Spleen (tissue), 11 donors: ENCODE measurements at regions not wholly inside any gene's neighbourhood (a gene's known extent, or its start where the extent isn't known, plus 50 kb on each side); places are given as distances from the start of the nearest gene placed in this dataset.

Experiments
- DNase-seq: peaks from one replicate; pipeline ENCODE4 v3.0.0-alpha.2; 2020
- H3K27ac ChIP-seq, 8 donors: fragments of 200-600 bp; sonication (generic) in 7 of 8; 1 replicate in 4 of 8; 2 replicates in 4 of 8; pipeline versions ENCODE4 v1.5.0 to v1.8.0; 2016 to 2021; ENCODE audit warnings: inconsistent platforms in 4 of 8, mild to moderate bottlenecking in 4 of 8, moderate library complexity in 1 of 8
- H3K27me3 ChIP-seq, 7 donors: fragments of 200-600 bp; sonication (generic) in 6 of 7; replicated peaks in 1 of 7; 1 replicate in 4 of 7; 2 replicates in 3 of 7; pipeline versions ENCODE4 v1.5.0 to v1.8.0; 2016 to 2021; ENCODE audit warnings: inconsistent platforms in 3 of 7, mild to moderate bottlenecking in 1 of 7
- H3K36me3 ChIP-seq, 6 donors: fragments of 200-600 bp; sonication (generic) in 5 of 6; 1 replicate in 4 of 6; 2 replicates in 2 of 6; pipeline versions ENCODE4 v1.5.0 to v1.8.0; 2016 to 2021; ENCODE audit warnings: inconsistent platforms in 2 of 6
- H3K4me1 ChIP-seq, 6 donors: fragments of 200-600 bp; sonication (generic) in 5 of 6; 1 replicate in 3 of 6; 2 replicates in 3 of 6; pipeline versions ENCODE4 v1.5.0 to v1.8.0; 2016 to 2021; ENCODE audit warnings: inconsistent platforms in 3 of 6
- H3K4me3 ChIP-seq, 8 donors: fragments of 200-600 bp; sonication (generic) in 7 of 8; 1 replicate in 4 of 8; 2 replicates in 4 of 8; pipeline versions ENCODE4 v1.5.0 to v1.8.0; 2016 to 2021; ENCODE audit warnings: inconsistent platforms in 4 of 8, mild to moderate bottlenecking in 4 of 8, moderate library complexity in 2 of 8
- H3K9me3 ChIP-seq, 8 donors: fragments of 200-600 bp; sonication (generic) in 7 of 8; 1 replicate in 4 of 8; 2 replicates in 4 of 8; pipeline versions ENCODE4 v1.5.0 to v1.8.0; 2016 to 2021; ENCODE audit warnings: inconsistent platforms in 4 of 8
- CTCF ChIP-seq, 11 experiments: fragments of 200-600 bp in 7 of 11; fragments of 450-650 bp in 4 of 11; sonication (generic) in 4 of 11; IDR thresholded peaks in 8 of 11; conservative IDR thresholded peaks in 3 of 11; 1 replicate in 7 of 11; 2 replicates in 4 of 11; pipeline versions ENCODE4 v1.4.0 to v1.8.0; 2016 to 2021; ENCODE audit warnings: antibody characterized with exemption in 11 of 11, inconsistent platforms in 4 of 11, mild to moderate bottlenecking in 1 of 11
- POLR2A ChIP-seq, 3 donors: fragments of 450-650 bp; IDR thresholded peaks; one replicate each; pipeline ENCODE4 v1.5.1; 2017; ENCODE audit warnings: antibody characterized with exemption in 3 of 3, mild to moderate bottlenecking in 1 of 3
- POLR2AphosphoS5 ChIP-seq, 3 donors: sonication (generic); formaldehyde crosslinking; IDR thresholded peaks; one replicate each; pipeline ENCODE4 v1.5.1; 2017; ENCODE audit warnings: antibody characterized with exemption in 3 of 3
- WGBS, 5 donors: extraction: QIAGEN DNeasy Blood & Tissue Kit in 3 of 5; methylation state at CpG; one replicate each; pipeline versions ENCODE4 v1.1.5 to v1.1.7; 2013 to 2018; 5-methylcytosine and 5-hydroxymethylcytosine counted together
- intact Hi-C: fragments of 100-400 bp; cut with DNase I; formaldehyde crosslinking; loops from one replicate; pipeline ENCODE4 v1.15.0; 2023; ENCODE audit warnings: low total_unique reads
- donor health status: healthy with polysubstance abuse.
- donor health status: DM: no; HTN: no; CAD: no; lungs with moderate emphysema.
- donor health status: DM: no; HTN: no; CAD: no.
- donor health status: Bipolar disorder and iron deficiency.
- donor health status: healthy.
- donor health status: DM: no; HTN: no; CAD: no.
- donor health status: DM: yes; HTN: yes; CAD: no.

GRCh38 chr2:188016917-188017316, 274.8 kb upstream of the GULP1 start:
- no peak for TF ChIP-seq POLR2A (IDR thresholded peaks at IDR 0.05)
- no peak for TF ChIP-seq POLR2AphosphoS5 (IDR thresholded peaks at IDR 0.05)
- no peak for TF ChIP-seq CTCF (IDR thresholded peaks at IDR 0.05 in 8 of 11, conservative IDR thresholded peaks at IDR 0.05 in 3 of 11)
- Histone ChIP-seq H3K4me3 (no peak overlapping the region), H3K9me3 (peaks cover 0 to 16% (median 6%) of the 10 kb centered on the region in 8 donors), H3K4me1 (no peaks in the 10 kb centered on the region), H3K27ac (no peak overlapping the region), H3K36me3 (no peaks in the 10 kb centered on the region), H3K27me3 (no peaks in the 10 kb centered on the region)
- intact Hi-C loops, result no loop called here
- no peak for DNase-seq
- 81 to 90% (median 85%) methylated on average over 3 of the region's 3 CpGs for WGBS, 5 donors

- peaks cover 0 to 16% (median 6%) of the 10 kb centered on the region in 8 donors for H3K9me3 ChIP-seq
- no peaks in the 10 kb centered on the region for H3K36me3 ChIP-seq
- DNase-seq, result no peak
- no peaks in the 10 kb centered on the region for H3K4me1 ChIP-seq
- WGBS, 5 donors, result 52 to 68% (median 59%) methylated on average over 2 of the region's 2 CpGs
- intact Hi-C loops, result no loop called here
- TF ChIP-seq POLR2A (IDR thresholded peaks at IDR 0.05) (no peak), POLR2AphosphoS5 (IDR thresholded peaks at IDR 0.05) (no peak), CTCF (IDR thresholded peaks at IDR 0.05 in 8 of 11, conservative IDR thresholded peaks at IDR 0.05 in 3 of 11) (no peak)
- H3K27me3 ChIP-seq, result no peaks in the 10 kb centered on the region
- H3K27ac ChIP-seq, result no peak overlapping the region
- no peak overlapping the region for H3K4me3 ChIP-seq
Measured at GRCh38 chr2:188022389-188022788, 269.3 kb upstream of the GULP1 start.

GRCh38 chr2:188023035-188023434, 268.6 kb upstream of the GULP1 start:
- Histone ChIP-seq H3K9me3 (peaks cover 0 to 16% (median 6%) of the 10 kb centered on the region in 8 donors), H3K4me3 (no peak overlapping the region), H3K27me3 (no peaks in the 10 kb centered on the region), H3K36me3 (no peaks in the 10 kb centered on the region), H3K27ac (no peak overlapping the region), H3K4me1 (no peaks in the 10 kb centered on the region)
- no peak for DNase-seq
- whole genome bisulfite sequencing, 5 donors, result 90 to 96% (median 91%) methylated on average over 1 of the region's 1 CpG
- intact Hi-C loops, result no loop called here
- TF ChIP-seq POLR2AphosphoS5 (IDR thresholded peaks at IDR 0.05), result no peak

GRCh38 chr2:188024811-188025210, 266.9 kb upstream of the GULP1 start:
- intact Hi-C loops, result no loop called here
- Histone ChIP-seq H3K27ac (no peak overlapping the region), H3K27me3 (no peaks in the 10 kb centered on the region), H3K4me1 (no peaks in the 10 kb centered on the region), H3K36me3 (no peaks in the 10 kb centered on the region), H3K9me3 (peaks cover 0 to 9% (median 4%) of the 10 kb centered on the region in 8 donors), H3K4me3 (no peak overlapping the region)
- DNase-seq, result no peak
- 45 to 76% (median 70%) methylated on average over 1 of the region's 1 CpG for WGBS, 5 donors
- TF ChIP-seq CTCF (IDR thresholded peaks at IDR 0.05 in 8 of 11, conservative IDR thresholded peaks at IDR 0.05 in 3 of 11) (no peak), POLR2A (IDR thresholded peaks at IDR 0.05) (no peak), POLR2AphosphoS5 (IDR thresholded peaks at IDR 0.05) (no peak)

- Histone ChIP-seq H3K36me3 (no peaks in the 10 kb centered on the region), H3K27me3 (no peaks in the 10 kb centered on the region), H3K27ac (no peak overlapping the region), H3K9me3 (no peaks in the 10 kb centered on the region), H3K4me3 (no peak overlapping the region), H3K4me1 (no peaks in the 10 kb centered on the region)
- TF ChIP-seq POLR2AphosphoS5 (IDR thresholded peaks at IDR 0.05), result no peak
- TF ChIP-seq POLR2A (IDR thresholded peaks at IDR 0.05), result no peak
- TF ChIP-seq CTCF (IDR thresholded peaks at IDR 0.05 in 8 of 11, conservative IDR thresholded peaks at IDR 0.05 in 3 of 11), result no peak
- DNase-seq, result no peak
- 68 to 91% (median 86%) methylated on average over 4 of the region's 4 CpGs for WGBS, 5 donors
- intact Hi-C loops, result no loop called here
Measured at GRCh38 chr2:188028739-188029138, 262.9 kb upstream of the GULP1 start.
